Naive thymus-derived CD8-positive, alpha-beta T cell (primary cell): ENCODE measurements at regions not wholly inside any gene's neighbourhood (a gene's known extent, or its start where the extent isn't known, plus 50 kb on each side); places are given as distances from the start of the nearest gene placed in this dataset.
A peak's percentile ranks its signal among the peaks of the same experiment; 100 is the strongest.
"Not testable (repeated sequence)": the region's sequence is repeated elsewhere in the genome, so short reads cannot be mapped to it uniquely, and the experiment has no call there.

Experiments used
- ATAC-seq, 2 donors: fragments of 150-1000 bp; cut with Tn5 transposase in 1 of 2; sonication (Bioruptor Pico), chemical (Tn5 transposase) in 1 of 2; 1 replicate in 1 of 2; 2 replicates in 1 of 2; pipeline ENCODE4 v1.10.0; 2021; ENCODE audit warnings: mild to moderate bottlenecking in 2 of 2, moderate library complexity in 2 of 2
- POLR2A ChIA-PET: fragments of 350-600 bp; sonication (Branson Sonifier 250); formaldehyde crosslinking; loops from one replicate; lab custom pipeline; 2021; ENCODE audit warnings: antibody characterized with exemption; lab: Charles Lee
- DNase-seq, 10 donors: peaks; one replicate each; pipeline versions ENCODE4 v3.0.0 to v3.0.0-alpha.2; 2020 to 2022
- H3K27ac Mint-ChIP-seq, 10 donors: one replicate each; pipeline ENCODE4 v1.8.0; 2020 to 2022; ENCODE audit warnings: mild to moderate bottlenecking in 10 of 10, mixed read lengths in 10 of 10, moderate library complexity in 4 of 10, inconsistent platforms in 1 of 10
- H3K27me3 Mint-ChIP-seq, 5 donors: one replicate each; pipeline ENCODE4 v1.8.0; 2021 to 2022; ENCODE audit warnings: mixed read lengths in 5 of 5
- H3K36me3 Mint-ChIP-seq, 3 donors: one replicate each; pipeline ENCODE4 v1.8.0; 2020 to 2022; ENCODE audit warnings: mixed read lengths in 3 of 3, mild to moderate bottlenecking in 2 of 3, inconsistent platforms in 1 of 3
- H3K4me1 Mint-ChIP-seq, 4 donors: one replicate each; pipeline ENCODE4 v1.8.0; 2021 to 2022; ENCODE audit warnings: mixed read lengths in 4 of 4
- H3K4me3 Mint-ChIP-seq, 10 donors: one replicate each; pipeline ENCODE4 v1.8.0; 2020 to 2022; ENCODE audit warnings: mild to moderate bottlenecking in 10 of 10, mixed read lengths in 10 of 10, moderate library complexity in 6 of 10, inconsistent platforms in 1 of 10
- H3K9me3 Mint-ChIP-seq, 9 donors: one replicate each; pipeline ENCODE4 v1.8.0; 2020 to 2022; ENCODE audit warnings: mixed read lengths in 9 of 9, mild to moderate bottlenecking in 3 of 9, inconsistent platforms in 1 of 9, moderate library complexity in 1 of 9

DNA sequence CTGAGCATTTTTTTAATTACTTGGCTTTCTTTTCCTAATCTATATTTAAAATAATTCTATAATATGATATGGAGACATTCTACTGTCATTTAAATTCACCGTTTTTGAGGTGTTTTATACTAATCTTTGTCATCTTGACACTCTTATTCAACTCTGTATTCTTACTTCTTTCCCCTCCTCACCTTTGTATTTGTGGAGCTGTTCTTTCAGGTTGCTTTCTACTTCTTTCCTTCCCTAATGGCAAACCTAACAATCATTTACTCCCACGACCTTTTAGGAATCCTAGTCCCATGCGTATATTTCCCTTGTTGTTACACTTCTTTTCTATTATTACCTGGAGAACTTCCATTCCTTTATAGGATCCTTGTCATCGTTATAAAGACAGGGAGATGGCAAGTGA is 271.8 kb downstream of the TP53TG3F start:
- H3K27me3 Mint-ChIP-seq, ATAC-seq, H3K9me3 Mint-ChIP-seq, H3K4me3 Mint-ChIP-seq, DNase-seq, H3K27ac Mint-ChIP-seq, POLR2A ChIA-PET, H3K4me1 Mint-ChIP-seq, H3K36me3 Mint-ChIP-seq: not testable (repeated sequence)

DNA sequence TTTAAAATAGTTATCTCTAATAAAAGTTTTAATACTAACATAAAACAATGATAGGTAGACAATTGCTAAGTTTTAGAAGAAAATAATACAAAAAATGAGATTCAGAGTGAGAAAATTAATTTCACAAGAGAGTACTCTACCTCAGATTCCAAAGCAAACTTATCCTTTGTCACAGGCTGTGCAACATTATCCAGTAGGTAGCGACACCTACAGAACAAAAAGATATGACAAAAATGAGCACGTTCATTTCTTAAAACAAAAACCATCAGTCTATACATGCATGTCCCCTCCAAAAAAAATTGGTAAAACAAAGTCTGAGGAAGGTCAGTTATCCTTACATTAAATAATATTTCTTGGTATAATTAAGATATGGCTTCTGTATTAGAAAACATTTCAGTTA is 275.2 kb downstream of the TP53TG3F start:
- ATAC-seq, DNase-seq, H3K4me3 Mint-ChIP-seq, H3K27ac Mint-ChIP-seq, POLR2A ChIA-PET, H3K4me1 Mint-ChIP-seq, H3K27me3 Mint-ChIP-seq, H3K9me3 Mint-ChIP-seq, H3K36me3 Mint-ChIP-seq: not testable (repeated sequence)

DNA sequence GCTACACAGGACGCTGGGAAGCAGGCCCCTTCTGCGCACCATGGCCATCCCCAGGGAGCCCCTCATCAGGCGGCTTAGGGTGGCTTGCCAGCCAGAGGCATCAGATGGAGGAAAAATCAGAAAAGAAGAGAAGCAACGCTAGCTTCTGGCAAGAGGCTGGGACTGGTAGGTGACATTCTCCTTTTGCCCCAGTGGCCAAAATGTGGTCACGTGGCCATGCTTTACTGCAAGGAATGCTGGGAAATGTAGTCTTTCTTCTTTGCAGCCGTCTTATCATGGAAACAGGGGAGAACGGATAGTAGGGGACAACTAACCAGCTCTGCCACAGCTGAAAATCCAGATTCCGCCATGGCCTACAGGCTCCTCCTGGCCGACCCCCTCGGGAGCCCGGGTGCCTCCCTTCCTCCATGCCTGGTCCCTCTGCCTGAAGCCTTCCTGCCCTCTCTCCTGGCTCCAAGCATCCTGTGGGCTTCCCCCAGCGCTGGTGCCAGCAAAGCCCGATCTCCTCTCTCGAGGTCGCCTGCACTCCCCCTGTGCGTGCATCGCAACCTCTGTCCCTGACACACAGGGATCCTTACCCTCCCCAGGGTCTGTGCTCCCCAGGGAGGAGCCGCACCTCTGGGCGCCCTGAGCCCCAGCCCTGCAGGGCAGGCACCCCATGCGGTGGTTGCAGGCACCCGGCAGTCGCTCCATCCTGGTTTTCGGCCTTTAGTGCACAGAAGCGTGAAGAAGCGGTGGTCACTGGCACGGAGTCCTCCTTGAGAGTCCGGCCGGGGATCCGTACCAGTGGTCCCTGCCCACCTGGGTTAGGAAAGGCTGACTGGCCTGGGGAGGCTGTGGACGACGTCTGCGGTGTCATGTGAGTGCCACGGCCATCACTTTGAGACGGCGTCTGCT is 307.7 kb downstream of the TP53TG3F start:
- H3K27ac Mint-ChIP-seq, H3K4me3 Mint-ChIP-seq, H3K9me3 Mint-ChIP-seq, H3K27me3 Mint-ChIP-seq, ATAC-seq, DNase-seq, POLR2A ChIA-PET, H3K4me1 Mint-ChIP-seq, H3K36me3 Mint-ChIP-seq: not testable (repeated sequence)

DNA sequence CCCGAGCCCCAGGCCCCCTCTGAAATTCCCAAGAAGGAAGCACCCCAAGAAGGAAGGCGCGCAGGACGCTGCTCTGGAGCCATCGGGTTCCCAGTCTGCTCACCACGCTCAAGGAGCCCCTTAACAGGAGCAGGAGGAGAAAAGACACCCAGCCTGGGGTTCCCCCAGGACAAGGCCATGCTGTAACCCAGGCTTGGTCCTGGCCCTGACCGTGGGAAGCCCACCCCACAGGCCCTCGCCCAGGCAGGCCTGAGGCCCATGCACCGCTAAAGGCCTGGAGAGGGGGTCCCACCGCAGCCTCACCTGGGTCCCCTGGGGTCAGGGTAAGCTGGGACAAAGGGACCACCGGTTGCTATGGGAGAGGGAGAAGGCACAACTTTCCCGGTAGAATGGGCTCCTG is 309.3 kb downstream of the TP53TG3F start:
- H3K4me1 Mint-ChIP-seq, POLR2A ChIA-PET, H3K9me3 Mint-ChIP-seq, H3K27me3 Mint-ChIP-seq, H3K27ac Mint-ChIP-seq, ATAC-seq, H3K36me3 Mint-ChIP-seq, DNase-seq, H3K4me3 Mint-ChIP-seq: not testable (repeated sequence)

DNA sequence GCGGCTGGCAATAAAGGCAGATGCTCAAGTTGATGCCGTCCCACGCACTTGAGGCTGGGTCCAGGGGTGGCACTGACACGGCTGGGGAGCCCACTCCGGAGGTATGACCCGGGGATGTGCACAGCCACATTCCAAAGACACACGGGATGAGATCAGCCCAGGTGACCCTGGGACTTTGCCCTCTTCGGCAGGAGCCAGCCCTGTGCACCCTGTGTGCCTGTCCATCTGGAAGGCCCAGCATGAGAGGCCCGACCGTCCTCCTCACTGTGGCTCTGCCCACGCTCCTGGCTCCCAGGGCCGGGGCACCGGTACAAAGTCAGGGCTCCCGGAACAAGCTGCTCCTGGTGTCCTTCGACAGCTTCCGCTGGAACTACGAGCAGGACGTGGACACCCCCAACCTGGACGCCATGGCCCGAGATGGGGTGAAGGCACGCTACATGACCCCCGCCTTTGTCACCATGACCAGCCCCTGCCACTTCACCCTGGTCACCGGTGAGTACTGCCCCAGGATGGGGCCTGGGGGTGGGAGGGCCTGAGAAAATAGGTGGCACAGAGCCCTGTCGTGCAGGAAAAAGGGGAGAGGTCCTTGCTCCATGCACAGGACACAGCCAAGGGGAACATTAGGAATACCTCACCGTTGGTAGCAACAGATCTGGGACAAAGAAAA is 309.9 kb downstream of the TP53TG3F start:
- DNase-seq, ATAC-seq, POLR2A ChIA-PET, H3K27me3 Mint-ChIP-seq, H3K27ac Mint-ChIP-seq, H3K4me1 Mint-ChIP-seq, H3K4me3 Mint-ChIP-seq, H3K9me3 Mint-ChIP-seq, H3K36me3 Mint-ChIP-seq: not testable (repeated sequence)

DNA sequence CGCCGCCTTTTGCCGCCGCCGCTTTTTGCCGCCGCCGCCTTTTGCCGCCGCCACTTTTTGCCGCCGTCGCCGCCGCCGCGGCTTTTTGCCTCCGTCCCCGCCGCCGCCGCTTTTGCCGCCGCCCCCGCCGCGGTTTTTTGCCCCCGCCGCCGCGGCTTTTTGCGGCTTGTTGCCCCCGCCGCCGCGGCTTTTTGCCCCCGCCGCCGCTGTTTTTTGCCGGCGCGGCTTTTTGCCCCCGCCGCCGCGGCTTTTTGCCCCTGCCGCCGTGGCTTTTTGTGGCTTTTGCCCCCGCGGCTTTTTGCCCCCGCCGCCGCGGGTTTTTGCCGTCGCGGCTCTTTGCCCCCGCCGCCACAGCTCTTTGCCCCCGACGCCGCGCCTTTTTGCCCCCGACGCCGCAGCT is 311.1 kb downstream of the TP53TG3F start:
- H3K4me3 Mint-ChIP-seq, POLR2A ChIA-PET, DNase-seq, H3K27ac Mint-ChIP-seq, H3K36me3 Mint-ChIP-seq, ATAC-seq, H3K4me1 Mint-ChIP-seq, H3K27me3 Mint-ChIP-seq: not testable (repeated sequence)
- H3K9me3 Mint-ChIP-seq: peaks cover 0 to 14% (median 7%) of the 10 kb centered on the region in 9 donors

DNA sequence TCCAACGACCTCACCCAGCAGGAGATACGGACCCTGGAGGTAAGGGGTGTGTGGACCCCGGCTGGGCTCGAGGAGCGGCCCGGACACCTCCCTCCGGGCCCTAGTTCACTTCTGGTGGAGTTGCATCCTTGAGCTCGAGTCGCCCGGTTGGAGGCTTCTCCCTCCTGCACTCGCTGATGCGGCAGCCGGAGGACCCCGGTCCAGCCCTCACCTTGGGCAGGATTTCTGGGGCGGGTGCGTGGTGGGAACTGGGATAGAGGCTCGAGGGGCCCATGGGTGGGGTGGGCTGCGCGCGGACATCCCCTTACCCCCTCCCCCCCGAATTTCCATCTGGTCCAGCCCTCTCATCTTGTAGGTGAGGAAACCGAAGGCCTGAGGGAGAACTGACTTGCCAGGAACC is 311.8 kb downstream of the TP53TG3F start:
- H3K4me3 Mint-ChIP-seq, DNase-seq, H3K4me1 Mint-ChIP-seq, ATAC-seq, POLR2A ChIA-PET, H3K36me3 Mint-ChIP-seq, H3K27ac Mint-ChIP-seq, H3K27me3 Mint-ChIP-seq: not testable (repeated sequence)
- peaks cover 0 to 14% (median 6%) of the 10 kb centered on the region in 9 donors for H3K9me3 Mint-ChIP-seq

DNA sequence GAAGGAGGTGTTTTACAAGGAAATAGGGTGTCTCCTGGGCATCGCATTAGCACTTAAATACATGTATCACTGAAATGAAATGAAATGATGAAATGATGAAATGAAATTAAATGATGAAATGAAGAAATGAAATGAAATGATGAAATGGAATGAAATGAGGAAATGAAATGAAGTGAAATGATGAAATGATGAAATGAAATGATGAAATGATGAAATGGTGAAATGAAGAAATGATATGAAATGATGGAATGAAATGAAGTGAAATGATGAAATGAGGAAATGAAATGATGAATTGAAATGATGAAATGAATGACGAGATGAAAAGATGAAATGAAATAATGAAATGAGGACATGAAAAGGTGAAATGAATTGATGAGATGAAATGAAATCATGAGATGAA is 314.6 kb downstream of the TP53TG3F start:
- H3K27me3 Mint-ChIP-seq, POLR2A ChIA-PET, H3K36me3 Mint-ChIP-seq, H3K4me1 Mint-ChIP-seq, DNase-seq, ATAC-seq, H3K4me3 Mint-ChIP-seq, H3K27ac Mint-ChIP-seq: not testable (repeated sequence)
- peaks cover 0 to 14% (median 6%) of the 10 kb centered on the region in 9 donors for H3K9me3 Mint-ChIP-seq

DNA sequence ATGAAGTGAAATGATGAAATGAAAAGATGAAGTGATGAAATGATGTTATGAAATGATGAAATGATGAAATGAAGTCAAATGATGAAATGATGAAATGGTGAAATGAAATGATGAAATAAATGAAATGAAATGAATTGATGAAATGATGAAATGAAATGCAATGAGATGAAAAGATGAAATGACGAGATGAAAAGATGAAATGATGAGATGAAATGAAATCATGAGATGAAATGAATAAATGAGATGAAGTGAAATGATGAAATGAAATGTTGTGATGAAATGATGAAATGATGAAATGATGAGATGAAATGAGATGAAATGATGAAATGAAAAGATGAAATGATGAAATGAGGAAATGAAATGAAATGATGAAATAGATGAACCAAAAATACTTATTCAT is 315.3 kb downstream of the TP53TG3F start:
- POLR2A ChIA-PET: not testable (repeated sequence)

DNA sequence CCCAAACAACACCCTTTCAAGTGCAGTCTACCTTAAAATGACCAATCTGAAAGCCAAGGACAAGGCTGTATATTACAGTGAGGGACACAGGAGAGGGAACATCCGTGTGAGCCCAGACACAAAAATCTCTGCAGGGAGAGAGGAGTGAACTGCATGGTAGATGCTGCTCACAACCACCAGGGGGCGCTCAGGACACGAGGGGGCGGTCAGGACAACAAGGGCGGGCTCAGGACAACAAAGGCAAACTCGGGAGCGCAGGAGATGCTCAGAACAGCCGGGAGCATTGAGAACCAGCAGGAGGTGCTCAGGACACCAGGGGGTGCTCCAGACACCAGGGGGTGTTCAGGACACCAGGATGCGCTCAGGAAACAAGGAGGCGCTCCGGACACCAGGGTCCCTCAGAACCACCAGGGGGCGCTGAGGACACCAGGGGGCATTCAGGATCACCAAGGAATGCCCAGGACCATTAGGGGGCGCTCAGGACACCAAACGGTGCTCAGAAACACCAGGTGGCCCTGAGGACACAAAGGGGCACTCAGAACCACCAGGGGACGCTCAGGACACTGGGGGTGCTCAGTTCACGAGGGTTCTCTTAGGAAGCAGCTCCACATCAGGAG is 357.0 kb downstream of the TP53TG3F start:
- H3K36me3 Mint-ChIP-seq, ATAC-seq, H3K27ac Mint-ChIP-seq, DNase-seq, POLR2A ChIA-PET, H3K4me1 Mint-ChIP-seq, H3K4me3 Mint-ChIP-seq, H3K9me3 Mint-ChIP-seq, H3K27me3 Mint-ChIP-seq: not testable (repeated sequence)

More for the DNA sequence above, 315.3 kb downstream of the TP53TG3F start:
- H3K36me3 Mint-ChIP-seq, H3K27me3 Mint-ChIP-seq, ATAC-seq, DNase-seq, H3K27ac Mint-ChIP-seq, H3K4me3 Mint-ChIP-seq, H3K4me1 Mint-ChIP-seq: not testable (repeated sequence)
- H3K9me3 Mint-ChIP-seq: peaks cover 0 to 14% (median 6%) of the 10 kb centered on the region in 9 donors

DNA sequence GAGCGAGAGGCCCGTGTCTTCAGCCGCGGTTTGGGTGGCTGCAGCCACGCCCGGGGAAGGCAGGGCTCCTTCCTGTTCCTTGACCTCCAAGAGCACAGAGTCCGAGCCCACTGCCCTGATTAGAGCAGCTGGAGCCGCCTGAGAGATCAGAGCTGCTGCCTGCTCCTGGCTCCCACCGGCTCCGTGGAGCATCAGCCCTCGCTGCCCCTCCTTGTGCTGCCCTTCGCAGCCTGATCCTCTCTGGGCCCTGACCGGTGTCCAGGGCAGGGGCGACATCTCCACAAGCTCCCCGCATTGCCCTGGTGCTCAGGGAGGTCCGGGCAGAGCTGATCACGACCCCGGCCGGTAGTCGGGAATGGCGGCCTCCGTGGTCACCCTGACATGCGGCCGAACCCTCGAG is 365.3 kb downstream of the TP53TG3F start:
- DNase-seq: peak in 1 of 10 donors; percentile 1
- ATAC-seq, H3K27ac Mint-ChIP-seq, H3K9me3 Mint-ChIP-seq, H3K27me3 Mint-ChIP-seq, H3K4me3 Mint-ChIP-seq, H3K4me1 Mint-ChIP-seq, POLR2A ChIA-PET, H3K36me3 Mint-ChIP-seq: not testable (repeated sequence)

DNA sequence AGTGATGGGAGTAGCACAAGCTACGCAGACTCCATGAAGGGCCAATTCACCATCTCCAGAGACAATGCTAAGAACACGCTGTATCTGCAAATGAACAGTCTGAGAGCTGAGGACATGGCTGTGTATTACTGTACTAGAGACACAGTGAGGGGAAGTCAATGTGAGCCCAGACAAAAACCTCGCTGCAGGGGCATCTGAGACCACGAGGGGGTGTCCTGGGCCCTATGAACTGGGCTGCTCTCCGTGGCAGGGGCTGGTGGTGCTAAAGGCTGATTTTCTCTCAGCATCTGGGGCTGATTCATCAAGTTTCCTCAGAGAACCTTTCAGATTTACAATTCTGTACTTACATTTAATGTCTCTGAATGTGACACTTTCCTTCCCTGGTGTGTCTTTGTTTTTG is 368.1 kb downstream of the TP53TG3F start:
- H3K9me3 Mint-ChIP-seq, H3K4me1 Mint-ChIP-seq, H3K4me3 Mint-ChIP-seq, DNase-seq, H3K36me3 Mint-ChIP-seq, H3K27ac Mint-ChIP-seq, H3K27me3 Mint-ChIP-seq, ATAC-seq, POLR2A ChIA-PET: not testable (repeated sequence)

DNA sequence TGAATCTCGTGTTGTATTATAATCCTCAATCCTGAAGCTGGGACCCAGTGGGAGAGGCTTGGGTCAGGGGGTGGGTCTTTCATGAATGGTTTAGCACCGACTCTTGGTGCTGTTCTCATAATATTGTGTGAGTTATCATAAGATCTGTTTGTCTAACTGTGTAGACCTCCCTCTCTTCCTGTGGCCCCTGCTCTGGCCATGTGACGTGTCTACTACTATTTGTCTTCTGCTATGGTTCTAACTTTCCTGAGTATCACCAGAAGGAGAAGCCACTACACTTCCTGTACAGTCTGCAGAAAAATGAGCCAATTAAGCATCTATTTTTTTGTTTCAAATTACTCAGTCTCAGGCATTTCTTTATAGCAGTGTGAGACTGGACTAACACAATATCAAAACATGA is 379.7 kb downstream of the TP53TG3F start:
- H3K36me3 Mint-ChIP-seq, H3K27me3 Mint-ChIP-seq, H3K27ac Mint-ChIP-seq, DNase-seq, H3K4me1 Mint-ChIP-seq, POLR2A ChIA-PET, H3K4me3 Mint-ChIP-seq, H3K9me3 Mint-ChIP-seq: not testable (repeated sequence)
- peak in 1 of 2 donors; percentile 57 for ATAC-seq
